Heart right ventricle (tissue), 16 donors: ENCODE measurements at regions not wholly inside any gene's neighbourhood (a gene's known extent, or its start where the extent isn't known, plus 50 kb on each side); places are given as distances from the start of the nearest gene placed in this dataset.
A peak's percentile ranks its signal among the peaks of the same experiment; 100 is the strongest.

Experiments used
- ATAC-seq, 8 donors: fragments of 200-7000 bp; cut with Tn5 transposase; one replicate each; pipeline ENCODE4 v1.9.1; 2020; ENCODE audit warnings: mild to moderate bottlenecking in 8 of 8, moderate library complexity in 8 of 8, moderate number of reproducible peaks in 1 of 8
- DNase-seq, 2 donors: peaks; one replicate each; pipeline ENCODE4 v3.0.0-alpha.2; 2020
- H3K27ac ChIP-seq, 10 donors: fragments of 200-600 bp; sonication (generic) in 2 of 10; one replicate each; pipeline versions ENCODE4 v1.5.0 to v1.8.0; 2020 to 2022; ENCODE audit warnings: mild to moderate bottlenecking in 3 of 10
- H3K27me3 ChIP-seq, 7 donors: fragments of 200-600 bp; one replicate each; pipeline ENCODE4 v1.8.0; 2021 to 2022; ENCODE audit warnings: mild to moderate bottlenecking in 2 of 7
- H3K36me3 ChIP-seq, 9 donors: fragments of 200-600 bp; sonication (generic) in 1 of 9; one replicate each; pipeline versions ENCODE4 v1.5.0 to v1.8.0; 2020 to 2022; ENCODE audit warnings: mild to moderate bottlenecking in 2 of 9
- H3K4me1 ChIP-seq, 9 donors: fragments of 200-600 bp; sonication (generic) in 1 of 9; one replicate each; pipeline versions ENCODE4 v1.5.0 to v1.8.0; 2020 to 2022; ENCODE audit warnings: mild to moderate bottlenecking in 4 of 9
- H3K4me3 ChIP-seq, 10 donors: fragments of 200-600 bp; sonication (generic) in 2 of 10; one replicate each; pipeline versions ENCODE4 v1.5.0 to v1.8.0; 2020 to 2022; ENCODE audit warnings: mild to moderate bottlenecking in 7 of 10, moderate library complexity in 2 of 10
- H3K9me3 ChIP-seq, 11 donors: fragments of 200-600 bp in 10 of 11; sonication (generic) in 2 of 11; one replicate each; pipeline versions ENCODE4 v1.5.0 to v1.8.0; 2013 to 2022; ENCODE audit warnings: mild to moderate bottlenecking in 2 of 11, control low read depth in 1 of 11, moderate library complexity in 1 of 11
- CTCF ChIP-seq, 9 donors: fragments of 200-600 bp; sonication (generic) in 2 of 9; IDR thresholded peaks; one replicate each; pipeline versions ENCODE4 v1.5.0 to v1.8.0; 2021 to 2022; ENCODE audit warnings: antibody characterized with exemption in 9 of 9, mild to moderate bottlenecking in 5 of 9, moderate library complexity in 1 of 9
- WGBS, 2 donors: extraction: QIAGEN DNeasy Blood & Tissue Kit; methylation state at CpG; one replicate each; pipeline ENCODE4 v1.1.7; 2013; ENCODE audit warnings: inconsistent platforms in 1 of 2; 5-methylcytosine and 5-hydroxymethylcytosine counted together
- intact Hi-C, 10 donors: fragments of 100-400 bp; cut with DNase I; formaldehyde crosslinking; loops; one replicate each; pipeline versions ENCODE4 v1.11.1 to v1.14.2; 2022
- donor health status: Arrhythmogenic right ventricular cardiomyopathy.
- donor health status: ischemic (EF 13 %, LVEDD 7.1; RV severe dilation, severe dysfunction).
- donor health status: healthy with polysubstance abuse.
- donor health status: DM: no; HTN: yes; CAD: no.
- donor health status: DM: no; HTN: no; CAD: no.
- donor health status: ischemic (EF 25% LVEDD 6.9; RV normal size, moderate dysfunction).
- donor health status: ischemic (EF 25% LVEDD 5.7; RV mildly dilated, moderate dysfunction).
- donor health status: healthy.
- donor health status: DM: yes; HTN: yes; CAD: no.
- donor health status: Ischemic cardiomyopathy.
- donor health status: ischemic (EF 35%, LVEDD 5.7; RV mildly dilated, moderate dysfunction).
- donor health status: nonischemic (EF 11% LVEDD 7.7; RV severe dilation, severe dysfunction).
- donor health status: DM: yes; HTN: yes; CAD: no.
- donor health status: PGD.
- donor health status: ischemic (EF 29% LVEDD 5.4; RV normal size, mild dysfunction).
- donor health status: nonischemic (EF 23%, LVEDD 6.1; RV moderate dilation, normal function).

- no peak overlapping the region for H3K27ac ChIP-seq
- TF ChIP-seq CTCF (IDR thresholded peaks at IDR 0.05): no peak
- intact Hi-C loops: loop anchor here in 2 of 10 donors (5.0 to 10.0 kb wide), 2 partner anchors 78 to 80 kb away; no protein-coding TSS in a partner anchor
- no peak overlapping the region for H3K4me3 ChIP-seq
- ATAC-seq: no peak
- peaks cover 0 to 7% (median 0%) of the 10 kb centered on the region in 7 donors for H3K27me3 ChIP-seq
- no peaks in the 10 kb centered on the region for H3K36me3 ChIP-seq
- DNase-seq: no peak
- peaks cover 0 to 4% (median 0%) of the 10 kb centered on the region in 11 donors for H3K9me3 ChIP-seq
- 65 to 78% methylated on average over 7 of the region's 7 CpGs for WGBS, 2 donors
- H3K4me1 ChIP-seq: peaks cover 0 to 23% (median 6%) of the 10 kb centered on the region in 9 donors
These were observed 58.3 kb upstream of the IFFO2 start for GRCh38 chr1:19014765-19015164.

GRCh38 chr1:19013826-19014548 is 57.5 kb upstream of the IFFO2 start:
- Histone ChIP-seq H3K4me1 (peaks cover 0 to 23% (median 6%) of the 10 kb centered on the region in 9 donors), H3K9me3 (no peaks in the 10 kb centered on the region), H3K36me3 (no peaks in the 10 kb centered on the region), H3K27ac (no peak overlapping the region), H3K4me3 (no peak overlapping the region), H3K27me3 (peaks cover 0 to 4% (median 0%) of the 10 kb centered on the region in 7 donors)
- DNase-seq (no peak), ATAC-seq (no peak)
- 91 to 92% methylated on average over 16 of the region's 16 CpGs for WGBS, 2 donors
- no peak for TF ChIP-seq CTCF (IDR thresholded peaks at IDR 0.05)
- intact Hi-C loops: loop anchor here in 2 of 10 donors (5.0 to 10.0 kb wide), 2 partner anchors 78 to 81 kb away; no protein-coding TSS in a partner anchor

GRCh38 chr1:19011845-19012231 is 55.4 kb upstream of the IFFO2 start:
- Histone ChIP-seq H3K27me3 (peaks cover 0 to 14% (median 0%) of the 10 kb centered on the region in 7 donors), H3K27ac (no peak overlapping the region), H3K4me3 (no peak overlapping the region), H3K9me3 (no peaks in the 10 kb centered on the region), H3K36me3 (no peaks in the 10 kb centered on the region), H3K4me1 (peaks cover 0 to 23% (median 6%) of the 10 kb centered on the region in 9 donors)
- 64 to 68% methylated on average over 6 of the region's 6 CpGs for WGBS, 2 donors
- TF ChIP-seq CTCF (IDR thresholded peaks at IDR 0.05): no peak
- DNase-seq (no peak), ATAC-seq (no peak)
- intact Hi-C loops: loop anchor here in 2 of 10 donors (5.0 to 10.0 kb wide), 2 partner anchors 80 to 83 kb away; no protein-coding TSS in a partner anchor

GRCh38 chr1:19010995-19011844 is 54.7 kb upstream of the IFFO2 start:
- no peaks in the 10 kb centered on the region for H3K9me3 ChIP-seq
- TF ChIP-seq CTCF (IDR thresholded peaks at IDR 0.05): no peak
- peak overlapping the region in 1 of 10 donors; percentile 42 for H3K27ac ChIP-seq
- ATAC-seq: peak in 7 of 8 donors; percentile 27 to 84 (median 49)
- 66 to 76% methylated on average over 22 of the region's 22 CpGs for WGBS, 2 donors
- peaks cover 0 to 23% (median 6%) of the 10 kb centered on the region in 9 donors for H3K4me1 ChIP-seq
- no peak overlapping the region for H3K4me3 ChIP-seq
- H3K27me3 ChIP-seq: peaks cover 0 to 20% (median 5%) of the 10 kb centered on the region in 7 donors
- no peaks in the 10 kb centered on the region for H3K36me3 ChIP-seq
- DNase-seq: peak in 1 of 2 donors; percentile 35
- intact Hi-C loops: loop anchor here in 2 of 10 donors (5.0 to 10.0 kb wide), 2 partner anchors 81 to 84 kb away; no protein-coding TSS in a partner anchor
